K562 (cell line): ENCODE measurements at regions not wholly inside any gene's neighbourhood (a gene's known extent, or its start where the extent isn't known, plus 50 kb on each side); places are given as distances from the start of the nearest gene placed in this dataset.

ENCODE experiments used
- ATAC-seq: fragments of 200-7000 bp; cut with Tn5 transposase; 3 replicates; pipeline ENCODE4 v1.9.1; 2020; ENCODE audit warnings: moderate library complexity
- BruUV-seq: library from RNA; stranded (reverse); fragments of 400-500 nt; replicated peaks from 2 replicates; lab custom pipeline; 2021; lab: Mats Ljungman, UMichigan
- CTCF ChIA-PET: fragments of 300-600 bp; formaldehyde crosslinking; extraction: SDS; loops from one replicate; lab custom pipeline; 2021; ENCODE audit warnings: low intra/inter-chr PET ratio; lab: Yijun Ruan, JAX
- POLR2A ChIA-PET: fragments of 300-600, 350-650 bp; sonication (Branson Sonifier 250); formaldehyde crosslinking; extraction: SDS; loops from one replicate; lab custom pipeline; 2021; ENCODE audit warnings: antibody characterized with exemption, inconsistent platforms; lab: Yijun Ruan, JAX
- DNase-seq, 4 experiments: peaks; one replicate each; pipeline versions ENCODE4 v3.0.0 to v3.0.0-alpha.2; 2011 to 2018; ENCODE audit warnings: low spot score in 3 of 4, mixed read lengths in 3 of 4; ENCODE audit errors: extremely low read depth in 1 of 4
- FAIRE-seq: peaks from 2 replicates; lab custom pipeline; 2011; peaks lifted over from hg19 to GRCh38; lab: Jason Lieb, UNC
- H2AFZ ChIP-seq: 2 replicates; pipeline ENCODE4 v1.6.0; 2011; ENCODE audit warnings: low read depth, low read length, control low read depth, inconsistent platforms
- H3K27ac ChIP-seq: fragments of 200-600 bp; 3 replicates; pipeline ENCODE4 v1.8.0; 2011; ENCODE audit warnings: low read depth, mild to moderate bottlenecking, control low read depth, inconsistent platforms, low read length, moderate library complexity, mixed read lengths; ENCODE audit errors: extremely low read depth
- H3K27me3 ChIP-seq, 2 experiments: fragments of 300-600 bp in 1 of 2; 2 replicates in 1 of 2; 3 replicates in 1 of 2; pipeline versions ENCODE4 v1.6.0 to v1.8.0; 2011; ENCODE audit warnings: inconsistent platforms in 2 of 2, low read length in 2 of 2, mild to moderate bottlenecking in 1 of 2, mixed read lengths in 1 of 2, moderate library complexity in 1 of 2; ENCODE audit not compliant: control insufficient read depth in 2 of 2, insufficient read depth in 2 of 2
- H3K36me3 ChIP-seq: fragments of 300-600 bp; 3 replicates; pipeline ENCODE4 v1.8.0; 2011; ENCODE audit warnings: mild to moderate bottlenecking, low read length, inconsistent platforms; ENCODE audit not compliant: control insufficient read depth, insufficient read depth
- H3K4me1 ChIP-seq, 2 experiments: fragments of 200-600 bp in 1 of 2; replicated peaks in 1 of 2; 2 replicates in 1 of 2; 3 replicates in 1 of 2; pipeline versions ENCODE4 v1.5.1 to v1.8.0; 2011; ENCODE audit warnings: inconsistent platforms in 2 of 2, low read length in 2 of 2, mild to moderate bottlenecking in 1 of 2, mixed read lengths in 1 of 2, moderate library complexity in 1 of 2; ENCODE audit not compliant: control insufficient read depth in 2 of 2, insufficient read depth in 2 of 2
- H3K4me2 ChIP-seq: 2 replicates; pipeline ENCODE4 v1.6.1; 2011; ENCODE audit warnings: low read length, control low read depth, inconsistent platforms, mixed read lengths; ENCODE audit not compliant: insufficient read depth
- H3K4me3 ChIP-seq: fragments of 200-600 bp; sonication (generic), shearing (Covaris generic); 2 replicates; pipeline ENCODE4 v1.5.1; 2016; ENCODE audit warnings: control low read depth, inconsistent platforms
- H3K79me2 ChIP-seq: fragments of 200-600 bp; 3 replicates; pipeline ENCODE4 v1.8.0; 2011; ENCODE audit warnings: low read length, inconsistent platforms; ENCODE audit not compliant: control insufficient read depth, insufficient read depth
- H3K9ac ChIP-seq, 2 experiments: 2 replicates each; pipeline versions ENCODE4 v1.6.0 to v1.6.1; 2011; ENCODE audit warnings: low read depth in 2 of 2, low read length in 2 of 2, control low read depth in 1 of 2, inconsistent platforms in 1 of 2, mild to moderate bottlenecking in 1 of 2, mixed read lengths in 1 of 2; ENCODE audit not compliant: insufficient read depth in 1 of 2
- H3K9me1 ChIP-seq: one replicate; pipeline ENCODE4 v1.6.0; 2011; ENCODE audit warnings: inconsistent platforms, mild to moderate bottlenecking, low read length, moderate library complexity; ENCODE audit not compliant: control insufficient read depth, insufficient read depth
- H3K9me3 ChIP-seq: replicated peaks from 2 replicates; pipeline ENCODE4 v1.5.1; 2011; ENCODE audit warnings: low read depth, low read length, inconsistent platforms; ENCODE audit not compliant: control insufficient read depth, insufficient read depth
- H4K20me1 ChIP-seq: replicated peaks from 2 replicates; pipeline ENCODE4 v1.6.1; 2011; ENCODE audit warnings: low read length, inconsistent platforms, mixed read lengths; ENCODE audit not compliant: control insufficient read depth, insufficient read depth
- ATF7 ChIP-seq: fragments of 450-650 bp; IDR thresholded peaks from 2 replicates; pipeline ENCODE4 v1.7.1; 2014; ENCODE audit warnings: mild to moderate bottlenecking, moderate library complexity
- CREM ChIP-seq: IDR thresholded peaks from 2 replicates; pipeline ENCODE4 v1.6.1; 2014; ENCODE audit warnings: antibody characterized with exemption, low read depth
- HMG20B ChIP-seq: fragments of 250-450 bp; sonication (Bioruptor Pico); IDR thresholded peaks from 2 replicates; pipeline ENCODE4 v1.5.0; 2021; ENCODE audit warnings: mild to moderate bottlenecking
- HNRNPL ChIP-seq: fragments of 200-400 bp; formaldehyde crosslinking; IDR thresholded peaks from 2 replicates; pipeline ENCODE4 v1.6.1; 2017; ENCODE audit warnings: low read depth, mild to moderate bottlenecking, low read length
- KLF6 ChIP-seq: fragments of 250-450 bp; sonication (Bioruptor Pico); IDR thresholded peaks from 2 replicates; pipeline ENCODE4 v1.4.0; 2020; ENCODE audit warnings: mild to moderate bottlenecking, moderate library complexity, borderline replicate concordance
- NBN ChIP-seq: fragments of 450-650 bp; IDR thresholded peaks from 2 replicates; pipeline ENCODE4 v1.6.1; 2016; ENCODE audit warnings: low read depth, mild to moderate bottlenecking
- NFXL1 ChIP-seq: fragments of 450-650 bp; formaldehyde crosslinking; IDR thresholded peaks from 2 replicates; pipeline ENCODE4 v1.4.0; 2021; ENCODE audit warnings: mild to moderate bottlenecking
- RAD51 ChIP-seq: fragments of 450-650 bp; IDR thresholded peaks from 2 replicates; pipeline ENCODE4 v1.7.1; 2016; ENCODE audit warnings: low read depth, mild to moderate bottlenecking, borderline replicate concordance
- STAT5B ChIP-seq: fragments of 250-450 bp; sonication (Bioruptor Pico); IDR thresholded peaks from 2 replicates; pipeline ENCODE4 v1.8.0; 2021; ENCODE audit warnings: mild to moderate bottlenecking, inconsistent platforms
- ZKSCAN8 ChIP-seq: fragments of 200-800 bp; sonication (Bioruptor generic); IDR thresholded peaks from 2 replicates; pipeline ENCODE4 v1.6.1; 2016; ENCODE audit warnings: missing genetic modification characterization, missing compliant biosample characterization
- ZNF143 ChIP-seq: sonication (generic); formaldehyde crosslinking; IDR thresholded peaks from 2 replicates; pipeline ENCODE4 v1.9.0; 2022; ENCODE audit warnings: mild to moderate bottlenecking, missing genetic modification reagents
- ZNF584 ChIP-seq: fragments of 200-800 bp; sonication (Bioruptor generic); IDR thresholded peaks from 2 replicates; pipeline ENCODE4 v1.6.1; 2016; ENCODE audit warnings: low read depth, mild to moderate bottlenecking, missing genetic modification characterization, missing compliant biosample characterization
- ZNF707 ChIP-seq: fragments of 250-450 bp; sonication (Bioruptor Pico); conservative IDR thresholded peaks from 2 replicates; pipeline ENCODE4 v1.8.0; 2022; ENCODE audit warnings: inconsistent platforms, mild to moderate bottlenecking, moderate library complexity
- WGBS: fragments of 100-300 bp; shearing (Covaris generic); methylation state at CpG from one replicate; pipeline ENCODE4 v1.1.6; 2016; ENCODE audit warnings: low coverage, mixed read lengths; ENCODE audit not compliant: insufficient coverage; ENCODE audit errors: missing lambda C conversion rate; 5-methylcytosine and 5-hydroxymethylcytosine counted together
- in situ Hi-C: fragments of 300-500 bp; cut with MboI; formaldehyde crosslinking; loops from 4 replicates; pipeline ENCODE4 v1.15.0; 2018; ENCODE audit warnings: inconsistent platforms, mixed read lengths
- intact Hi-C: fragments of 100-400 bp; cut with micrococcal nuclease; formaldehyde crosslinking; loops from 2 replicates; pipeline ENCODE4 v1.14.2; 2022
- TF ChIP-seq, protein P1 (sequence below): fragments of 150-350 bp; IDR thresholded peaks from 2 replicates; pipeline ENCODE4 v1.6.1; 2014; ENCODE audit warnings: low read depth, mild to moderate bottlenecking, low read length, borderline replicate concordance

- Histone ChIP-seq H3K4me3 (no peak overlapping the region), H4K20me1 (no peaks in the 10 kb centered on the region), H3K79me2 (no peaks in the 10 kb centered on the region), H3K9ac (no peak overlapping the region), H3K9me1 (no peaks in the 10 kb centered on the region), H3K27me3 (peaks cover 28 to 54% of the 10 kb centered on the region in 2 experiments), H3K9me3 (no peaks in the 10 kb centered on the region), H3K4me1 (no peaks in the 10 kb centered on the region), H3K4me2 (no peak overlapping the region), H3K27ac (no peak overlapping the region), H3K36me3 (no peaks in the 10 kb centered on the region), H2AFZ (no peak overlapping the region)
- FAIRE-seq (no peak), DNase-seq (no peak), ATAC-seq (no peak)
- WGBS, result under 1% methylated on average over 11 of the region's 11 CpGs
- in situ Hi-C loops (loop anchor here (10.0 kb wide), 2 partner anchors 200 to 580 kb away; no protein-coding TSS in a partner anchor), intact Hi-C loops (no loop called here)
- BruUV-seq, result no TSS peak
- ChIA-PET CTCF (interaction anchor here (0.6 kb wide), 1 partner anchor 20 kb away, joined by 3 read pairs; no protein-coding TSS in a partner anchor), POLR2A (interaction anchor here (0.7 kb wide), 1 partner anchor 228 kb away, joined by 3 read pairs; no protein-coding TSS in a partner anchor)
- TF ChIP-seq, protein P1, sequence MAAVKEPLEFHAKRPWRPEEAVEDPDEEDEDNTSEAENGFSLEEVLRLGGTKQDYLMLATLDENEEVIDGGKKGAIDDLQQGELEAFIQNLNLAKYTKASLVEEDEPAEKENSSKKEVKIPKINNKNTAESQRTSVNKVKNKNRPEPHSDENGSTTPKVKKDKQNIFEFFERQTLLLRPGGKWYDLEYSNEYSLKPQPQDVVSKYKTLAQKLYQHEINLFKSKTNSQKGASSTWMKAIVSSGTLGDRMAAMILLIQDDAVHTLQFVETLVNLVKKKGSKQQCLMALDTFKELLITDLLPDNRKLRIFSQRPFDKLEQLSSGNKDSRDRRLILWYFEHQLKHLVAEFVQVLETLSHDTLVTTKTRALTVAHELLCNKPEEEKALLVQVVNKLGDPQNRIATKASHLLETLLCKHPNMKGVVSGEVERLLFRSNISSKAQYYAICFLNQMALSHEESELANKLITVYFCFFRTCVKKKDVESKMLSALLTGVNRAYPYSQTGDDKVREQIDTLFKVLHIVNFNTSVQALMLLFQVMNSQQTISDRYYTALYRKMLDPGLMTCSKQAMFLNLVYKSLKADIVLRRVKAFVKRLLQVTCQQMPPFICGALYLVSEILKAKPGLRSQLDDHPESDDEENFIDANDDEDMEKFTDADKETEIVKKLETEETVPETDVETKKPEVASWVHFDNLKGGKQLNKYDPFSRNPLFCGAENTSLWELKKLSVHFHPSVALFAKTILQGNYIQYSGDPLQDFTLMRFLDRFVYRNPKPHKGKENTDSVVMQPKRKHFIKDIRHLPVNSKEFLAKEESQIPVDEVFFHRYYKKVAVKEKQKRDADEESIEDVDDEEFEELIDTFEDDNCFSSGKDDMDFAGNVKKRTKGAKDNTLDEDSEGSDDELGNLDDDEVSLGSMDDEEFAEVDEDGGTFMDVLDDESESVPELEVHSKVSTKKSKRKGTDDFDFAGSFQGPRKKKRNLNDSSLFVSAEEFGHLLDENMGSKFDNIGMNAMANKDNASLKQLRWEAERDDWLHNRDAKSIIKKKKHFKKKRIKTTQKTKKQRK, result no peak
- TF ChIP-seq STAT5B (CRISPR knock-in tag), result no peak
- TF ChIP-seq NFXL1, result no peak
- no peak for TF ChIP-seq ZNF143 (CRISPR knock-in tag)
- no peak for TF ChIP-seq ZKSCAN8
- TF ChIP-seq HMG20B (CRISPR knock-in tag), result no peak
- TF ChIP-seq CREM, result no peak
- TF ChIP-seq NBN, result no peak
- no peak for TF ChIP-seq ATF7
- no peak for TF ChIP-seq RAD51
- no peak for TF ChIP-seq ZNF584 (CRISPR knock-in tag)
- TF ChIP-seq ZNF707, result no peak
- TF ChIP-seq KLF6 (CRISPR knock-in tag), result no peak
- TF ChIP-seq HNRNPL, result no peak
These were observed 102.2 kb upstream of the EXOC2 start for GRCh38 chr6:795046-795685.
